ENCODE measurements at regions not wholly inside any gene's neighbourhood (a gene's known extent, or its start where the extent isn't known, plus 50 kb on each side); places are given as distances from the start of the nearest gene placed in this dataset.

DNA sequence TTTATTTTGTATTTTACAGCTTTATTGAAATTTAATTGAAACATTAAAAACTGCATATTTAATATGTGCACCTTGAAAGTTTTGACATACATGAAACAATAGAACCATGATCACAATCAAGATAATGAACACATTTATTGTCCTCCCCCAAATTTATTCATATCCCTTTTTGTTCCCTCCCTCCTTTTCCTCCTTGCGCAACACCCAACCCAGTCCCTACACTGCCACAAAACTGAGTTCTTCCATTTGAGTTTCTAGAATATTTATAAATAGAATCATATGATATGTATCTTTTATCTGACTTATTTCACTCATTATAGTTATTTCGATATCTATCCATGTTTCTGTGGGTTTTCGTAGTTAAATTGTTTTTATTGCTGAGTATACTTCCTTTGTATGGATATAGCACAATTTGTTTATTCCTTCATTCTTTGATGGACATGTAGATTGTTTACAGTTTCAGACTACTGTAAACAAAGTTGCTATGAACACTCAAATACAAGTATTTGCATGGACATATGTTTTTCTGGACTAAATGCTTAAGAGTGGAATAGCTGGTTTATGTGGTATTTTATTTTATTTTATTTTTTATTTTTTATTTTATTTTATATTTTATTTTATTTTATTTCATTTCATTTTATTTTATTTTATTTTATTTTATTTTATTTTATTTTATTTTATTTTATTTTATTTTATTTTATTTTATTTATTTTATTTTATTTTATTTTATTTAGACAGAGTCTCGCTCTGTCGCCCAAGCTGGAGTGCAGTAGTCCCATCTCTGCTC is 359.1 kb downstream of the SLC6A15 start:
- H3K4me1 ChIP-seq (ENCODE audit: control insufficient read depth, insufficient read depth, low read length, poor library complexity, severe bottlenecking), result no peaks in the 10 kb centered on the region
- H3K9me3 ChIP-seq (ENCODE audit: control insufficient read depth, low read length), result no peaks in the 10 kb centered on the region
- H3K27ac ChIP-seq (ENCODE audit: low read depth, low read length, severe bottlenecking), result no peak overlapping the region
- no peak overlapping the region for H3K4me3 ChIP-seq (ENCODE audit: extremely low read depth, insufficient read depth, low read length, poor library complexity, severe bottlenecking)
- 93% methylated on average over 2 of the region's 5 CpGs; no CpG with 5 or more reads in 1 of the 2 experiments for WGBS, 2 experiments (ENCODE audit: insufficient coverage in 2 of 2)
- no peaks in the 10 kb centered on the region for H3K36me3 ChIP-seq (ENCODE audit: control insufficient read depth, insufficient read depth, low read length)

DNA sequence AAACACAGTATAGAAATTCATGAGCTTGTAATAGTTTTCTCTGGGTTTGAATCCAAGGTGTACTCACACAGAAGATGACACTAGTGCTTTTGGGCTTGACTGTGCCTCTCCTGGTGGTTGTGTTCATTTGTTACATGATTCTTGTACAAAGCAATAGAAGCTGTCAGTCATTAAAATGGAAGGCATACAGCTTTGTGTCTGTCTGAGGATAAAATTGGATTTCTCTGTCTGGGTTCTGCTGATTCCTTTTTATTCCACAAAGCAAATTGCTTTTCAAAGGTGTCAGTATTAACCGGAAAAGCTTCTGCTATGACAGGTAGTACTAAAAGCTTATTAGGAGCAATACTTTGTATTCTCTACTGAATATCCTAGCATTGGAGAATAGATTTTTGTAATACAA is 361.2 kb downstream of the SLC6A15 start:
- no peaks in the 10 kb centered on the region for H3K4me1 ChIP-seq (ENCODE audit: control insufficient read depth, insufficient read depth, low read length, poor library complexity, severe bottlenecking)
- H3K27ac ChIP-seq (ENCODE audit: low read depth, low read length, severe bottlenecking), result no peak overlapping the region
- H3K4me3 ChIP-seq (ENCODE audit: extremely low read depth, insufficient read depth, low read length, poor library complexity, severe bottlenecking), result no peak overlapping the region
- WGBS, 2 experiments (ENCODE audit: insufficient coverage in 2 of 2), result 100% methylated on average over 1 of the region's 1 CpG; no CpG with 5 or more reads in 1 of the 2 experiments
- no peaks in the 10 kb centered on the region for H3K36me3 ChIP-seq (ENCODE audit: control insufficient read depth, insufficient read depth, low read length)
- no peaks in the 10 kb centered on the region for H3K9me3 ChIP-seq (ENCODE audit: control insufficient read depth, low read length)

DNA sequence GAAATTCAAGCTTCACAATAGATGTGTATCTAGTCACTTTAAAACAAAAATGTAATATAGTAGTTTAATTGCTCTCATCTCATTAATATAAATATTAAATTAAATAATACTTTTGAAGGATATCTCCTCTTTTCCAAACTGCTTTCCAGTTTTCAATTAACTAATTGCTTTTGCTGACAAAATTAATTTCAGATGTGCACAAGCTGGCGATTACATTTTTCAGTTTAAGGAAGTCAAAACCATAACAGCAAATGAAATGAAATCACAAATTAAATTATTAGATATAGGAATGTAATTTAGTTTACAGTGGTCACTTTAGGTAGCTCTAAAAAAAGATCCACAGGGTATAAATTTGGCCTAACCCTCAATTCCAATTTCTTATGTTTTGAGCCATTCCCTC is 362.1 kb downstream of the SLC6A15 start:
- Histone ChIP-seq H3K4me3 (ENCODE audit: extremely low read depth, insufficient read depth, low read length, poor library complexity, severe bottlenecking) (no peak overlapping the region), H3K36me3 (ENCODE audit: control insufficient read depth, insufficient read depth, low read length) (no peaks in the 10 kb centered on the region), H3K4me1 (ENCODE audit: control insufficient read depth, insufficient read depth, low read length, poor library complexity, severe bottlenecking) (no peaks in the 10 kb centered on the region), H3K27ac (ENCODE audit: low read depth, low read length, severe bottlenecking) (no peak overlapping the region), H3K9me3 (ENCODE audit: control insufficient read depth, low read length) (no peaks in the 10 kb centered on the region)
- WGBS, 2 experiments (ENCODE audit: insufficient coverage in 2 of 2), result no CpG with 5 or more reads among the region's 1 CpG

DNA sequence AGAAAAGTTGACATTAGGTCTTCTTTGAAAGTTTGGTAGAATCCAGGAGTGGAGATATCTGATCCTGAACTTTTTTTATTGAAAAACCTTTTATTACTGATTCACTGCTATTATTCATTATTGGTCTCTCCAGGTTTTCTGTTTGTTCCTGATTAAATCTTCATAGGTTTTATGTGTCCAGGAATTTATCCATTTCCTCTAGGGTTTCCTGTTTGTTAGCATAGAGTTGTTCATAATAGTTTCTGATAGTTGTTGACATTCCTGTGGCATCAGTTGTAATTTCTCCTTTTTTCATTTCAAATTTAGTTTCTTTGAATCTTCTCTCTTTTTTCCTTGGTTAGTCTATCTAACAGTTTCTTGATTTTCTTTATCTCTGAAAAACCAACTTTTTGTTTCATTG is 370.3 kb downstream of the SLC6A15 start:
- Histone ChIP-seq H3K9me3 (ENCODE audit: control insufficient read depth, low read length) (no peaks in the 10 kb centered on the region), H3K27ac (ENCODE audit: low read depth, low read length, severe bottlenecking) (no peak overlapping the region), H3K4me1 (ENCODE audit: control insufficient read depth, insufficient read depth, low read length, poor library complexity, severe bottlenecking) (no peaks in the 10 kb centered on the region), H3K36me3 (ENCODE audit: control insufficient read depth, insufficient read depth, low read length) (no peaks in the 10 kb centered on the region), H3K4me3 (ENCODE audit: extremely low read depth, insufficient read depth, low read length, poor library complexity, severe bottlenecking) (no peak overlapping the region)

DNA sequence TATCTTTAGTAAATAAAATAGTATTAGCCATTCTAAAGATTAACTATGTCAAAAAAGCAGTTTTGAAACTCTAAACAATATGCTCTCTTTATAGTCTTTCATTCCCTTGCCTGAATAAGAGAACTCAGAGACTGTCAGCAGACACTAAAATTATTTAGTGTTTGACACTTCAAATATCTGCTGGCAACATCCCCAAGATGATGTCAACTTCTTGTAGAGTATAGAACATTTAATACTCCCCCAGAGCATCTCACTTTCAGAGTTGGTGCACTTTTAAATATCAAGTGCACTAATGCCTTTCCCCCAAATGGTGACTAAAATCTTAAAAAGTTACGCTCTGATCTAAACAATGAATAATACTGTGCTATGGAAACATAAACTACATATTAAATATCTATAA is 374.9 kb downstream of the SLC6A15 start:
- Histone ChIP-seq H3K9me3 (ENCODE audit: control insufficient read depth, low read length) (no peaks in the 10 kb centered on the region), H3K36me3 (ENCODE audit: control insufficient read depth, insufficient read depth, low read length) (no peaks in the 10 kb centered on the region), H3K27ac (ENCODE audit: low read depth, low read length, severe bottlenecking) (no peak overlapping the region), H3K4me3 (ENCODE audit: extremely low read depth, insufficient read depth, low read length, poor library complexity, severe bottlenecking) (no peak overlapping the region), H3K4me1 (ENCODE audit: control insufficient read depth, insufficient read depth, low read length, poor library complexity, severe bottlenecking) (no peaks in the 10 kb centered on the region)
- no CpG with 5 or more reads among the region's 1 CpG for WGBS, 2 experiments (ENCODE audit: insufficient coverage in 2 of 2)

DNA sequence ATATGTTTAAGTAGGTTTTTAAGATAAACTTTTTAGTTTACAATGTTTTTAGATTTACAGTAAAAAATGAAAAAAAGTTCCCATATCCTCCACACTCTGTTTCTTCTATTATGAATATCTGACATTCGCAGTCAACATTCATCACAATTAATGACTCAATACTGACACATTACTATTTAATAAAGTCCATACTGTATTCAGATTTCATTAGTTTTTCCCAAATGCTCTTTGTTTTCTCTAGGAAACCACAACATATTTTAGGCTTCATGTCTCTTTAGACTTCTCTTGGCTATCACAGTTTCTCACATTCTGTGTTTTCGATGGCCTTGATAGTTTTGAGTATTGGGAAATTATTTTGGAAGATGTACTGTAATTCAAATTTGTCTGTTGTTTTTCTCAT is 399.8 kb downstream of the SLC6A15 start:
- no peaks in the 10 kb centered on the region for H3K9me3 ChIP-seq (ENCODE audit: control insufficient read depth, low read length)
- H3K27ac ChIP-seq (ENCODE audit: low read depth, low read length, severe bottlenecking), result no peak overlapping the region
- no peaks in the 10 kb centered on the region for H3K36me3 ChIP-seq (ENCODE audit: control insufficient read depth, insufficient read depth, low read length)
- 83 to 89% methylated on average over 1 of the region's 2 CpGs for WGBS, 2 experiments (ENCODE audit: insufficient coverage in 2 of 2)
- no peak overlapping the region for H3K4me3 ChIP-seq (ENCODE audit: extremely low read depth, insufficient read depth, low read length, poor library complexity, severe bottlenecking)
- no peaks in the 10 kb centered on the region for H3K4me1 ChIP-seq (ENCODE audit: control insufficient read depth, insufficient read depth, low read length, poor library complexity, severe bottlenecking)

DNA sequence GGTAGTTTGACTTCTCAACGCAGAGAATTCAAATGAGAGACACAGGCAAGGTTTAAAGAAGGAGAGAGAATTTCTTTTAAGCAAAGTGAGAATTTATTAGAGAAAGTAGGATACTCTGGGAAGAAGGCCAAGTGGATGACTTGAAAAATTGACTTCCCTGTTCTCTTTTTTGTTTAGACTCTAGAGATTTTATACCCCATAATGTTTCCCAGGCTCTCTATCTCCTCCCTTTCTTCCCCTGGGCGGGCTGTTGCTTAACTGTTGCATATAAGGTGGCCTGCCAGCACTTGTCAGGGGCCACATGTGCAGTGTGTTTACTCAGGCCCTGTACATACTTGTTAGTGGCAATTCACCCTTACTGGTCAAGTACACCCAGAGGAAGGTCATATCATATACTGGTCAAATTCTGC is 403.7 kb downstream of the SLC6A15 start:
- 79 to 86% methylated on average over 1 to 2 of the region's 2 CpGs for WGBS, 2 experiments (ENCODE audit: insufficient coverage in 2 of 2)
- Histone ChIP-seq H3K4me3 (ENCODE audit: extremely low read depth, insufficient read depth, low read length, poor library complexity, severe bottlenecking) (no peak overlapping the region), H3K9me3 (ENCODE audit: control insufficient read depth, low read length) (no peaks in the 10 kb centered on the region), H3K36me3 (ENCODE audit: control insufficient read depth, insufficient read depth, low read length) (no peaks in the 10 kb centered on the region), H3K27ac (ENCODE audit: low read depth, low read length, severe bottlenecking) (peak overlapping the region; percentile 13), H3K4me1 (ENCODE audit: control insufficient read depth, insufficient read depth, low read length, poor library complexity, severe bottlenecking) (no peaks in the 10 kb centered on the region)

DNA sequence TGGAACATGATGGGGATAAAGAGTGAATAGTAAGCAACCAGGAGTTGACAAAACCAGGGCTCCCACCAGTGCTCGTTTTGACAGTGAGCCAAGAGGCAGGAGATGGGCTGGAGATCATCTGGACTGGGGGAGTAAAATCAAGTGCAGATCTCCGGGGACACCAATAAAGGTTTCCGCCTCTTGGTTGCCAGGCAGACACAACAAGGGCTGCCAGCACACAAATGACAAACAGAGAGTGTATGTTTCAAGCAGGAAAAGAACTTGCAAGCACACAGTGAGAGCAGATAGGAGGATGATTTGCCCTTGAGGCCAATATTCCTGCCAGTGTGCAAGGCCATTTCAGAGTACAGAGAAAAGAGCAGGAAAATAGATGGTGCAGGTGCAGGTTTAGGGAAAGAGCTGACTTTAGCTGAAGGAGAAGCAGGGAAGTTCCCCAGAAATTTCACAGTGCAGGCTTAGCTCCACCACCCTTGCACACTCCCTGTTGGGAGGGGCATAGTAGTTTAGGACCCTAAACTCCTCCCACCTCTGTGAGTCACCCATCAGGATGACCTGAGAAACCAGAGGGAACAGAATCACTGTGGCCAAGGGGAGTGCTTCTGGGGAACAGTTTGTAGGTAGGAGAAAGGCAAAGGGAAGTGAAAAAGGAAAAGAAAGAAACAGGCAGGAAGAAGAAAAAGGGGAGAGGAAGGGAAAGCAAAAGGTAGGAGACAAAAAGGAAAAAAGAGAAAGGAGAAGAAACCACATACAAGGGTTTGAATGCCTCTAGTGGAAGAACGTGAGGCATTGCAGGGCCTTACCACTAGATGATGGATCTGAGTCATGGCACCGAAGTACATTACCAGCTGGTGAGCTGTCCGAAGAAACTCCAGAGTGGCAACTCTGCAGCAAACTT is 404.4 kb downstream of the SLC6A15 start:
- Histone ChIP-seq H3K4me3 (ENCODE audit: extremely low read depth, insufficient read depth, low read length, poor library complexity, severe bottlenecking) (no peak overlapping the region), H3K36me3 (ENCODE audit: control insufficient read depth, insufficient read depth, low read length) (no peaks in the 10 kb centered on the region), H3K27ac (ENCODE audit: low read depth, low read length, severe bottlenecking) (peak overlapping the region; percentile 13), H3K4me1 (ENCODE audit: control insufficient read depth, insufficient read depth, low read length, poor library complexity, severe bottlenecking) (no peaks in the 10 kb centered on the region), H3K9me3 (ENCODE audit: control insufficient read depth, low read length) (no peaks in the 10 kb centered on the region)
- 72 to 73% methylated on average over 6 of the region's 6 CpGs for WGBS, 2 experiments (ENCODE audit: insufficient coverage in 2 of 2)

DNA sequence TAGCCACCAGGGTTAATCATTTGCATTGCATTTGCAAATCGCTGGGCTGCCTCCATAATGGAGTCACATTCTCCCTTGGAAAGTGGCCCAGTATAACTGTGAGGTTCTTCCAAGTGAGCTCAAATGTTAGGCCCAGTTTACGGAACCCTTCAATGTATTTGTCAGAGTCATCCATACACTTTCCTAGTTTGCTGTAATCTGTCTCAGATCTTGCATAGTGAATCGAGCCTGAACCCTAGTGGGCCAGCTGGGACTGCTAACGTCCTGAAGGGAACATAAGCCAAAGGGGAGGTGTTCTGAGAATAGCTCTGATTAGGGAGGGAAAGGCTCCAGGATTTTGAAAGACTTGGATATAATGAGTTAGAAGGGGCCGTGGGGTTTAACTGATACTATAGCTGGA is 406.3 kb downstream of the SLC6A15 start:
- Histone ChIP-seq H3K4me1 (ENCODE audit: control insufficient read depth, insufficient read depth, low read length, poor library complexity, severe bottlenecking) (no peaks in the 10 kb centered on the region), H3K27ac (ENCODE audit: low read depth, low read length, severe bottlenecking) (no peak overlapping the region), H3K36me3 (ENCODE audit: control insufficient read depth, insufficient read depth, low read length) (no peaks in the 10 kb centered on the region), H3K4me3 (ENCODE audit: extremely low read depth, insufficient read depth, low read length, poor library complexity, severe bottlenecking) (no peak overlapping the region), H3K9me3 (ENCODE audit: control insufficient read depth, low read length) (no peaks in the 10 kb centered on the region)
- 95 to 100% methylated on average over 1 to 5 of the region's 5 CpGs for WGBS, 2 experiments (ENCODE audit: insufficient coverage in 2 of 2)

DNA sequence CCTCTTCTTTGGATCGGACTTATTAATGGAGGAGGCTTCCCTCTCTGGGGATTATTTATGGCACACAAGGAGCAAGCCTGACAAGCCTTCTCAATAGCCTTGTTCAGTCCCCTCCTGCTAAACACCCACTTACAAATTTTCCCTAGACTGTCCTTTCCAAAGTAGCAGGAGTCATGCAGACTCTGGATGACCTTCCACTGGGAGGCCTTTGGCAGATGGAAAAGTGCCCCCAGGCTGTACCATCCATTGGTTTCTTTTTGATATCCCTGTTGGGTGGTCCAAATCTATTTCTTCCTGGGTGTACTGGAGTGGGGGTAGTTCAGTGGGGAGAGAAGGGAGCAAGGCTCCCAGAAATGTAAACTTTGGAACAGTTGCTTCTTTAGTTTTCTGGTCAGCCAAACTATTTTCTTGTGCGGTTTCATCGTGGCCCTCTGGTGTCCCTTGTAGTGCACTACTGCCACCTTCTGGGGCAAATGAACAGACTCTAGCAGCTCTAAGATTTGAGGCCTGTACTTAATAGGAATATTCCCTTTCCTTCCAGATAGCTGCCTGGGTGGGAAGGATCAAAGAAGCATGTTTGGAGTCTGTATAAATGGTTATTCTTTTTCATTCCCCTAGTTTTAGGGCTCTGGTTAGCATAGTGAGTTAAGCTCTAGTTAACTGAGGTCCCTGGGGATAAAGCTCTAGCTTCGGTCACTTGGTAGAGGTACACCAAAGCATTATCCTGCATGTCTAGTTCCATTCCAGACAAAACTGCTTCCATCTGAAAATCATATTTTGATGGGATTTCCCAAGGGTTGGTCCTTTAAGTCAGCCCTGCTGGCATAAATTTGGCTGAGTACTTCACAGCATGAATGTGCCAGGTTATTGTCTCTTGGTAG is 409.5 kb downstream of the SLC6A15 start:
- no peak overlapping the region for H3K27ac ChIP-seq (ENCODE audit: low read depth, low read length, severe bottlenecking)
- no peaks in the 10 kb centered on the region for H3K4me1 ChIP-seq (ENCODE audit: control insufficient read depth, insufficient read depth, low read length, poor library complexity, severe bottlenecking)
- no peaks in the 10 kb centered on the region for H3K36me3 ChIP-seq (ENCODE audit: control insufficient read depth, insufficient read depth, low read length)
- H3K9me3 ChIP-seq (ENCODE audit: control insufficient read depth, low read length), result no peaks in the 10 kb centered on the region
- WGBS, 2 experiments (ENCODE audit: insufficient coverage in 2 of 2), result 48% methylated on average over 3 of the region's 4 CpGs; no CpG with 5 or more reads in 1 of the 2 experiments
- H3K4me3 ChIP-seq (ENCODE audit: extremely low read depth, insufficient read depth, low read length, poor library complexity, severe bottlenecking), result no peak overlapping the region

Data from mesodermal cell (in vitro differentiated cells).